ENCODE measurements at regions not wholly inside any gene's neighbourhood (a gene's known extent, or its start where the extent isn't known, plus 50 kb on each side); places are given as distances from the start of the nearest gene placed in this dataset.

DNA sequence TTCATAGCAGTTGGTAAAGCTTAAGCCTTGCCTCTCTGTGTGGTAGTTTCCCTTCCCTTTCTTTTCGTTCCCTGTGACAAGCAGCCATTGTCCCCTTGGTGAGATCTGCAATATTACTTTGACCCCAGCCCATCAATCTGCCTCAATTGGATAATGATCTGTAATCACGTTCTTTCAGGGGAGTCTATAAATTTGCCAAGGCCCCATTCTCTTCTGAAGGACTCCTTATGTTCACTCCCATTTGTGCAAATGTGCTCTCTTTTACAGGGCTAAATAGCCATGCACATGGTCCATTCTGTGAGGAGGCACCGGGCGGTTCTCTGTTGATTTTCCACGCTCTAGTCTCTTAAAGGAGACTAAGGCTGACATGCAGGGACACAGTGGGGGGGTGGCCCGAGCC is 660.4 kb upstream of the SLC35B3 start:
- TF ChIP-seq GATA2 (IDR thresholded peaks at IDR 0.05; ENCODE audit: low read depth, low read length) (no peak), GATA3 (IDR thresholded peaks at IDR 0.05; ENCODE audit: low read depth, low read length) (no peak)

Measured in SH-SY5Y (cell line).